Esophagus muscularis mucosa (tissue), 4 donors: ENCODE measurements at regions not wholly inside any gene's neighbourhood (a gene's known extent, or its start where the extent isn't known, plus 50 kb on each side); places are given as distances from the start of the nearest gene placed in this dataset.

Experiments
- EP300 ChIP-seq: sonication (generic); formaldehyde crosslinking; IDR thresholded peaks from one replicate; pipeline ENCODE4 v1.6.1; 2017; ENCODE audit warnings: antibody characterized with exemption
- POLR2A ChIP-seq: fragments of 450-650 bp; IDR thresholded peaks from one replicate; pipeline ENCODE4 v1.6.1; 2017; ENCODE audit warnings: antibody characterized with exemption, moderate library complexity, mild to moderate bottlenecking, low read depth
- POLR2AphosphoS5 ChIP-seq, 2 donors: sonication (generic); formaldehyde crosslinking; IDR thresholded peaks; one replicate each; pipeline ENCODE4 v1.6.1; 2017; ENCODE audit warnings: antibody characterized with exemption in 2 of 2
- TF ChIP-seq, protein P1 (sequence below), 3 experiments: fragments of 200-600 bp in 2 of 3; fragments of 450-650 bp in 1 of 3; sonication (generic) in 2 of 3; IDR thresholded peaks; one replicate each; pipeline ENCODE4 v1.5.1; 2017 to 2019; ENCODE audit warnings: antibody characterized with exemption in 3 of 3, mild to moderate bottlenecking in 2 of 3, moderate library complexity in 1 of 3

DNA sequence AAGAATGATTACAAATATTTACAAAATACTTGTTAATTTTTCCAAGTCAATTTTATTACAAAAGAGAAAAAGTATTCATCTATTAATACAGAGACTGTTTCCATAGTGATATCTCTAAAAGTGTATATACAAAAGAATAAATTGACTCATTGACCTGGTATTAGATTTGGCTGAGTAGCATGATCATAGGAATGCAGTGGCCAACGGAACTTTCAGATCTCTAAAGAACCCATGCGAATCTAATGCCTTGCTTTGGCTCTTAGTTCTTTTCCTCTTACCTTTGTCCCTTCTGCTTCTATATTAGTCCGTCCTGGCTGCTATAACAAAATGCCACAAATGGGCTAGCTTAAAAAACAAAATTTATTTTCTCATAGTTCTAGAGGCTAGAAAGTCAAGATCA, 717.8 kb downstream of the TMTC2 start:
- TF ChIP-seq POLR2A = no peak
- no peak for TF ChIP-seq EP300
- TF ChIP-seq, protein P1, sequence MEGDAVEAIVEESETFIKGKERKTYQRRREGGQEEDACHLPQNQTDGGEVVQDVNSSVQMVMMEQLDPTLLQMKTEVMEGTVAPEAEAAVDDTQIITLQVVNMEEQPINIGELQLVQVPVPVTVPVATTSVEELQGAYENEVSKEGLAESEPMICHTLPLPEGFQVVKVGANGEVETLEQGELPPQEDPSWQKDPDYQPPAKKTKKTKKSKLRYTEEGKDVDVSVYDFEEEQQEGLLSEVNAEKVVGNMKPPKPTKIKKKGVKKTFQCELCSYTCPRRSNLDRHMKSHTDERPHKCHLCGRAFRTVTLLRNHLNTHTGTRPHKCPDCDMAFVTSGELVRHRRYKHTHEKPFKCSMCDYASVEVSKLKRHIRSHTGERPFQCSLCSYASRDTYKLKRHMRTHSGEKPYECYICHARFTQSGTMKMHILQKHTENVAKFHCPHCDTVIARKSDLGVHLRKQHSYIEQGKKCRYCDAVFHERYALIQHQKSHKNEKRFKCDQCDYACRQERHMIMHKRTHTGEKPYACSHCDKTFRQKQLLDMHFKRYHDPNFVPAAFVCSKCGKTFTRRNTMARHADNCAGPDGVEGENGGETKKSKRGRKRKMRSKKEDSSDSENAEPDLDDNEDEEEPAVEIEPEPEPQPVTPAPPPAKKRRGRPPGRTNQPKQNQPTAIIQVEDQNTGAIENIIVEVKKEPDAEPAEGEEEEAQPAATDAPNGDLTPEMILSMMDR (IDR thresholded peaks at IDR 0.05) = no peak
- no peak for TF ChIP-seq POLR2AphosphoS5 (IDR thresholded peaks at IDR 0.05)
